K562 (cell line): ENCODE measurements at regions not wholly inside any gene's neighbourhood (a gene's known extent, or its start where the extent isn't known, plus 50 kb on each side); places are given as distances from the start of the nearest gene placed in this dataset.

Source experiments
- ATAC-seq: fragments of 200-7000 bp; cut with Tn5 transposase; 3 replicates; pipeline ENCODE4 v1.9.1; 2020; ENCODE audit warnings: moderate library complexity
- BruUV-seq: library from RNA; stranded (reverse); fragments of 400-500 nt; replicated peaks from 2 replicates; lab custom pipeline; 2021; lab: Mats Ljungman, UMichigan
- CTCF ChIA-PET: fragments of 300-600 bp; formaldehyde crosslinking; extraction: SDS; loops from one replicate; lab custom pipeline; 2021; ENCODE audit warnings: low intra/inter-chr PET ratio; lab: Yijun Ruan, JAX
- POLR2A ChIA-PET: fragments of 300-600, 350-650 bp; sonication (Branson Sonifier 250); formaldehyde crosslinking; extraction: SDS; loops from one replicate; lab custom pipeline; 2021; ENCODE audit warnings: antibody characterized with exemption, inconsistent platforms; lab: Yijun Ruan, JAX
- DNase-seq, 4 experiments: peaks; one replicate each; pipeline versions ENCODE4 v3.0.0 to v3.0.0-alpha.2; 2011 to 2018; ENCODE audit warnings: low spot score in 3 of 4, mixed read lengths in 3 of 4; ENCODE audit errors: extremely low read depth in 1 of 4
- FAIRE-seq: peaks from 2 replicates; lab custom pipeline; 2011; peaks lifted over from hg19 to GRCh38; lab: Jason Lieb, UNC
- H2AFZ ChIP-seq: 2 replicates; pipeline ENCODE4 v1.6.0; 2011; ENCODE audit warnings: low read depth, low read length, control low read depth, inconsistent platforms
- H3K27ac ChIP-seq: fragments of 200-600 bp; 3 replicates; pipeline ENCODE4 v1.8.0; 2011; ENCODE audit warnings: low read depth, mild to moderate bottlenecking, control low read depth, inconsistent platforms, low read length, moderate library complexity, mixed read lengths; ENCODE audit errors: extremely low read depth
- H3K27me3 ChIP-seq, 2 experiments: fragments of 300-600 bp in 1 of 2; 2 replicates in 1 of 2; 3 replicates in 1 of 2; pipeline versions ENCODE4 v1.6.0 to v1.8.0; 2011; ENCODE audit warnings: inconsistent platforms in 2 of 2, low read length in 2 of 2, mild to moderate bottlenecking in 1 of 2, mixed read lengths in 1 of 2, moderate library complexity in 1 of 2; ENCODE audit not compliant: control insufficient read depth in 2 of 2, insufficient read depth in 2 of 2
- H3K36me3 ChIP-seq: fragments of 300-600 bp; 3 replicates; pipeline ENCODE4 v1.8.0; 2011; ENCODE audit warnings: mild to moderate bottlenecking, low read length, inconsistent platforms; ENCODE audit not compliant: control insufficient read depth, insufficient read depth
- H3K4me1 ChIP-seq, 2 experiments: fragments of 200-600 bp in 1 of 2; replicated peaks in 1 of 2; 2 replicates in 1 of 2; 3 replicates in 1 of 2; pipeline versions ENCODE4 v1.5.1 to v1.8.0; 2011; ENCODE audit warnings: inconsistent platforms in 2 of 2, low read length in 2 of 2, mild to moderate bottlenecking in 1 of 2, mixed read lengths in 1 of 2, moderate library complexity in 1 of 2; ENCODE audit not compliant: control insufficient read depth in 2 of 2, insufficient read depth in 2 of 2
- H3K4me2 ChIP-seq: 2 replicates; pipeline ENCODE4 v1.6.1; 2011; ENCODE audit warnings: low read length, control low read depth, inconsistent platforms, mixed read lengths; ENCODE audit not compliant: insufficient read depth
- H3K4me3 ChIP-seq: fragments of 200-600 bp; sonication (generic), shearing (Covaris generic); 2 replicates; pipeline ENCODE4 v1.5.1; 2016; ENCODE audit warnings: control low read depth, inconsistent platforms
- H3K79me2 ChIP-seq: fragments of 200-600 bp; 3 replicates; pipeline ENCODE4 v1.8.0; 2011; ENCODE audit warnings: low read length, inconsistent platforms; ENCODE audit not compliant: control insufficient read depth, insufficient read depth
- H3K9ac ChIP-seq, 2 experiments: 2 replicates each; pipeline versions ENCODE4 v1.6.0 to v1.6.1; 2011; ENCODE audit warnings: low read depth in 2 of 2, low read length in 2 of 2, control low read depth in 1 of 2, inconsistent platforms in 1 of 2, mild to moderate bottlenecking in 1 of 2, mixed read lengths in 1 of 2; ENCODE audit not compliant: insufficient read depth in 1 of 2
- H3K9me1 ChIP-seq: one replicate; pipeline ENCODE4 v1.6.0; 2011; ENCODE audit warnings: inconsistent platforms, mild to moderate bottlenecking, low read length, moderate library complexity; ENCODE audit not compliant: control insufficient read depth, insufficient read depth
- H3K9me3 ChIP-seq: replicated peaks from 2 replicates; pipeline ENCODE4 v1.5.1; 2011; ENCODE audit warnings: low read depth, low read length, inconsistent platforms; ENCODE audit not compliant: control insufficient read depth, insufficient read depth
- H4K20me1 ChIP-seq: replicated peaks from 2 replicates; pipeline ENCODE4 v1.6.1; 2011; ENCODE audit warnings: low read length, inconsistent platforms, mixed read lengths; ENCODE audit not compliant: control insufficient read depth, insufficient read depth
- ATF3 ChIP-seq, 2 experiments: fragments of 450-650 bp in 1 of 2; sonication (generic) in 1 of 2; formaldehyde crosslinking in 1 of 2; IDR thresholded peaks in 1 of 2; conservative IDR thresholded peaks in 1 of 2; 2 replicates each; pipeline versions ENCODE4 v1.6.1 to v1.8.1; 2016 to 2023; ENCODE audit warnings: mild to moderate bottlenecking in 2 of 2, moderate library complexity in 2 of 2, inconsistent platforms in 1 of 2, missing genetic modification reagents in 1 of 2
- CTBP1 ChIP-seq: fragments of 450-650 bp; IDR thresholded peaks from 2 replicates; pipeline ENCODE4 v1.6.1; 2016; ENCODE audit warnings: borderline replicate concordance
- DPF2 ChIP-seq: fragments of 450-650 bp; IDR thresholded peaks from 2 replicates; pipeline ENCODE4 v1.6.1; 2016
- E2F3 ChIP-seq: fragments of 250-450 bp; sonication (Bioruptor Pico); IDR thresholded peaks from 2 replicates; pipeline ENCODE4 v1.4.0; 2020; ENCODE audit warnings: mild to moderate bottlenecking
- ETV1 ChIP-seq: fragments of 450-650 bp; conservative IDR thresholded peaks from 2 replicates; pipeline ENCODE4 v1.6.1; 2016; ENCODE audit warnings: missing genetic modification characterization, control low read depth, low read depth, missing compliant biosample characterization
- HNRNPH1 ChIP-seq: fragments of 200-400 bp; formaldehyde crosslinking; optimal IDR thresholded peaks from 2 replicates; pipeline ENCODE3; 2017; ENCODE audit warnings: low read depth, mild to moderate bottlenecking, low read length, moderate library complexity
- SNAPC5 ChIP-seq: fragments of 250-450 bp; sonication (Bioruptor Pico); IDR thresholded peaks from 2 replicates; pipeline ENCODE4 v1.8.0; 2021; ENCODE audit warnings: moderate library complexity, mild to moderate bottlenecking, inconsistent platforms
- TAF9B ChIP-seq: fragments of 450-650 bp; IDR thresholded peaks from 2 replicates; pipeline ENCODE4 v1.6.1; 2018; ENCODE audit warnings: mild to moderate bottlenecking; ENCODE audit not compliant: partially characterized antibody
- TEAD4 ChIP-seq, 2 experiments: sonication (generic) in 1 of 2; formaldehyde crosslinking in 1 of 2; IDR thresholded peaks; 2 replicates each; pipeline versions ENCODE4 v1.6.1 to v1.8.0; 2012 to 2022; ENCODE audit warnings: borderline replicate concordance in 1 of 2, inconsistent platforms in 1 of 2, low read length in 1 of 2, mild to moderate bottlenecking in 1 of 2, missing genetic modification reagents in 1 of 2
- TRIM24 ChIP-seq, 2 experiments: fragments of 450-650 bp; IDR thresholded peaks; 2 replicates each; pipeline ENCODE4 v1.6.1; 2016
- ZBTB40 ChIP-seq, 2 experiments: fragments of 450-650 bp in 1 of 2; sonication (generic) in 1 of 2; formaldehyde crosslinking in 1 of 2; IDR thresholded peaks; 2 replicates each; pipeline versions ENCODE4 v1.7.1 to v1.9.0; 2016 to 2022; ENCODE audit warnings: inconsistent platforms in 1 of 2, mild to moderate bottlenecking in 1 of 2, missing genetic modification reagents in 1 of 2
- ZNF316 ChIP-seq: fragments of 450-650 bp; IDR thresholded peaks from 2 replicates; pipeline ENCODE4 v1.6.1; 2016
- ZNF561 ChIP-seq: fragments of 450-650 bp; formaldehyde crosslinking; conservative IDR thresholded peaks from 2 replicates; pipeline ENCODE4 v1.4.0; 2020; ENCODE audit warnings: mild to moderate bottlenecking, moderate library complexity
- WGBS: fragments of 100-300 bp; shearing (Covaris generic); methylation state at CpG from one replicate; pipeline ENCODE4 v1.1.6; 2016; ENCODE audit warnings: low coverage, mixed read lengths; ENCODE audit not compliant: insufficient coverage; ENCODE audit errors: missing lambda C conversion rate; 5-methylcytosine and 5-hydroxymethylcytosine counted together
- in situ Hi-C: fragments of 300-500 bp; cut with MboI; formaldehyde crosslinking; loops from 4 replicates; pipeline ENCODE4 v1.15.0; 2018; ENCODE audit warnings: inconsistent platforms, mixed read lengths
- intact Hi-C: fragments of 100-400 bp; cut with micrococcal nuclease; formaldehyde crosslinking; loops from 2 replicates; pipeline ENCODE4 v1.14.2; 2022

GRCh38 chr13:47188802-47189201 lies 291.9 kb upstream of the HTR2A start:
- in situ Hi-C loops (no loop called here), intact Hi-C loops (no loop called here)
- ChIA-PET POLR2A (no interaction called here), CTCF (no interaction called here)
- Histone ChIP-seq H3K9me1 (no peaks in the 10 kb centered on the region), H3K27ac (no peak overlapping the region), H3K27me3 (no peaks in the 10 kb centered on the region), H3K4me2 (no peak overlapping the region), H3K9ac (no peak overlapping the region), H3K4me1 (no peaks in the 10 kb centered on the region; a peak in 1 of 5 replicates), H3K9me3 (no peaks in the 10 kb centered on the region), H3K79me2 (no peaks in the 10 kb centered on the region), H3K36me3 (no peaks in the 10 kb centered on the region), H2AFZ (no peak overlapping the region), H4K20me1 (no peaks in the 10 kb centered on the region), H3K4me3 (no peak overlapping the region)
- ATAC-seq = peak; percentile 61
- 6% methylated on average over 2 of the region's 3 CpGs for WGBS
- no peak for FAIRE-seq
- DNase-seq = peak in 2 of 4 experiments; percentile 10 to 38
- BruUV-seq = no TSS peak
- peak; percentile 29; the same call in 1 of the 2 replicates for TF ChIP-seq DPF2
- TF ChIP-seq ATF3 (IDR thresholded peaks at IDR 0.05) = no peak
- TF ChIP-seq ATF3 (CRISPR knock-in tag; conservative IDR thresholded peaks at IDR 0.05) = no peak
- no peak for TF ChIP-seq TAF9B
- no peak for TF ChIP-seq HNRNPH1
- TF ChIP-seq ZNF316 = peak; percentile 44; the same call in 1 of the 2 replicates
- peak in 1 of 2 experiments; percentile 17; a peak in 1 of 4 replicates for TF ChIP-seq TRIM24 (IDR thresholded peaks at IDR 0.05)
- TF ChIP-seq E2F3 = no peak
- TF ChIP-seq ZBTB40 (IDR thresholded peaks at IDR 0.05) = no peak
- TF ChIP-seq ZBTB40 (CRISPR knock-in tag; IDR thresholded peaks at IDR 0.05) = no peak
- TF ChIP-seq SNAPC5 = no peak
- TF ChIP-seq ETV1 = peak; percentile 23; the same call in 1 of the 2 replicates
- TF ChIP-seq TEAD4 (IDR thresholded peaks at IDR 0.05; ENCODE audit: low read length) = peak; percentile 18; the same call in 1 of the 2 replicates
- no peak for TF ChIP-seq TEAD4 (CRISPR knock-in tag; IDR thresholded peaks at IDR 0.05; ENCODE audit: borderline replicate concordance)
- TF ChIP-seq ZNF561 (CRISPR knock-in tag) = no peak
- peak; percentile 84 for TF ChIP-seq CTBP1
